ENCODE measurements at regions not wholly inside any gene's neighbourhood (a gene's known extent, or its start where the extent isn't known, plus 50 kb on each side); places are given as distances from the start of the nearest gene placed in this dataset.

DNA sequence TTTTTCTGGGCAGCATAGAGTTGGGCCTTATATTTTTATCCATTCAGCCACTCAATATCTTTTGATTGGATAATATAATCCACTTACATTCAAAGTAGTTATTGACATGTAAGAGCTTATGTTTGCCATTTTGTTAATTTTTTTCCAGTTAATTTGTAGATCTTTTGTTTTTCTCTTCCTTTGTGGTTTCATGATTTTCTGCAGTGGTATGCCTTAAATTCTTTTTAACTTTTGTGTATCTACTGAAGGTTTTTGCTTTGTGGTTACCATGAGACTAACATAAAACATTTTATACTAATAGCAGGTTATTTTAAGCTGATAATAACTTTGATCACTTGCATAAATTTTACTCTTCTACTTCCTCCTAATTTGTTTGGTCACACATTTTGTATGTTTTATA, 140.8 kb upstream of the GATB start:
- H3K23ac ChIP-seq (ENCODE audit: insufficient read length, low read depth, low read length), result no peak overlapping the region
- H3K4ac ChIP-seq (ENCODE audit: low read depth, low read length), result no peak overlapping the region
- no peak overlapping the region for H3K18ac ChIP-seq (ENCODE audit: insufficient read length, low read depth, low read length)
- no peak overlapping the region for H2BK120ac ChIP-seq (ENCODE audit: low read depth, low read length, poor library complexity, severe bottlenecking)
- no peak overlapping the region for H3K4me2 ChIP-seq (ENCODE audit: insufficient read depth, insufficient read length, low read length)
- TF ChIP-seq, protein P1, sequence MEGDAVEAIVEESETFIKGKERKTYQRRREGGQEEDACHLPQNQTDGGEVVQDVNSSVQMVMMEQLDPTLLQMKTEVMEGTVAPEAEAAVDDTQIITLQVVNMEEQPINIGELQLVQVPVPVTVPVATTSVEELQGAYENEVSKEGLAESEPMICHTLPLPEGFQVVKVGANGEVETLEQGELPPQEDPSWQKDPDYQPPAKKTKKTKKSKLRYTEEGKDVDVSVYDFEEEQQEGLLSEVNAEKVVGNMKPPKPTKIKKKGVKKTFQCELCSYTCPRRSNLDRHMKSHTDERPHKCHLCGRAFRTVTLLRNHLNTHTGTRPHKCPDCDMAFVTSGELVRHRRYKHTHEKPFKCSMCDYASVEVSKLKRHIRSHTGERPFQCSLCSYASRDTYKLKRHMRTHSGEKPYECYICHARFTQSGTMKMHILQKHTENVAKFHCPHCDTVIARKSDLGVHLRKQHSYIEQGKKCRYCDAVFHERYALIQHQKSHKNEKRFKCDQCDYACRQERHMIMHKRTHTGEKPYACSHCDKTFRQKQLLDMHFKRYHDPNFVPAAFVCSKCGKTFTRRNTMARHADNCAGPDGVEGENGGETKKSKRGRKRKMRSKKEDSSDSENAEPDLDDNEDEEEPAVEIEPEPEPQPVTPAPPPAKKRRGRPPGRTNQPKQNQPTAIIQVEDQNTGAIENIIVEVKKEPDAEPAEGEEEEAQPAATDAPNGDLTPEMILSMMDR (conservative IDR thresholded peaks at IDR 0.05), result no peak
- no peaks in the 10 kb centered on the region for H3K23me2 ChIP-seq (ENCODE audit: insufficient read length, low read depth, low read length, poor library complexity, severe bottlenecking)
- Mint-ChIP-seq H3K27ac (no peak overlapping the region), H3K27me3 (ENCODE audit: low read depth) (no peaks in the 10 kb centered on the region; the same call in 1 of the 2 replicates), H3K4me1 (peaks cover 14 to 17% of the 10 kb centered on the region in 2 experiments), H3K36me3 (ENCODE audit: insufficient read depth in 1 of 3, low read depth in 3 of 3) (peaks cover 5 to 29% (median 20%) of the 10 kb centered on the region in 3 experiments), H3K9me3 (peaks cover 27% of the 10 kb centered on the region in 2 experiments), H3K4me3 (no peak overlapping the region)
- no peak overlapping the region for H3K27ac ChIP-seq (ENCODE audit: insufficient read length, low read depth, low read length)
- H4K20me1 ChIP-seq (ENCODE audit: control insufficient read depth, insufficient read depth, insufficient read length), result no peaks in the 10 kb centered on the region
- no peak overlapping the region for H2BK15ac ChIP-seq (ENCODE audit: low read depth, low read length)
- H3K4me1 ChIP-seq (ENCODE audit: insufficient read depth, low read length), result peaks cover 2% of the 10 kb centered on the region; the same call in 1 of the 2 replicates
- H2BK20ac ChIP-seq (ENCODE audit: low read depth, low read length, poor library complexity, severe bottlenecking), result no peak overlapping the region
- H2BK5ac ChIP-seq (ENCODE audit: insufficient read length, low read length), result no peak overlapping the region
- H3K79me2 ChIP-seq (ENCODE audit: insufficient read depth, low read length), result no peaks in the 10 kb centered on the region; the same call in 1 of the 2 replicates
- no peak overlapping the region for H3T11ph ChIP-seq (ENCODE audit: low read length)
- no peak overlapping the region for H3K14ac ChIP-seq (ENCODE audit: insufficient read depth, low read length)
- DNase-seq, result no peak
- no peak overlapping the region for H2AFZ ChIP-seq (ENCODE audit: low read length)
- no peak overlapping the region for H2AK5ac ChIP-seq (ENCODE audit: insufficient read length, low read length)
- H4K5ac ChIP-seq (ENCODE audit: insufficient read length, low read depth, low read length), result no peak overlapping the region
- no peaks in the 10 kb centered on the region for H3K27me3 ChIP-seq (ENCODE audit: insufficient read depth, low read length)
- no peak overlapping the region for H3K56ac ChIP-seq (ENCODE audit: insufficient read length, low read depth, low read length)
- no peak overlapping the region for H4K8ac ChIP-seq (replicated peaks; ENCODE audit: insufficient read length, low read depth, low read length)
- no peaks in the 10 kb centered on the region for H3K79me1 ChIP-seq (ENCODE audit: insufficient read depth, low read depth, low read length, poor library complexity, severe bottlenecking)
- no peaks in the 10 kb centered on the region for H3K9me3 ChIP-seq (ENCODE audit: control insufficient read depth, low read depth, low read length)
- H4K91ac ChIP-seq (ENCODE audit: insufficient read length, low read depth, low read length), result no peak overlapping the region
- H2BK12ac ChIP-seq (ENCODE audit: insufficient read length, low read depth, low read length), result no peak overlapping the region
- H3K9ac ChIP-seq (ENCODE audit: extremely low read depth, insufficient read length, low read length), result no peak overlapping the region
